ENCODE measurements at regions not wholly inside any gene's neighbourhood (a gene's known extent, or its start where the extent isn't known, plus 50 kb on each side); places are given as distances from the start of the nearest gene placed in this dataset.

DNA sequence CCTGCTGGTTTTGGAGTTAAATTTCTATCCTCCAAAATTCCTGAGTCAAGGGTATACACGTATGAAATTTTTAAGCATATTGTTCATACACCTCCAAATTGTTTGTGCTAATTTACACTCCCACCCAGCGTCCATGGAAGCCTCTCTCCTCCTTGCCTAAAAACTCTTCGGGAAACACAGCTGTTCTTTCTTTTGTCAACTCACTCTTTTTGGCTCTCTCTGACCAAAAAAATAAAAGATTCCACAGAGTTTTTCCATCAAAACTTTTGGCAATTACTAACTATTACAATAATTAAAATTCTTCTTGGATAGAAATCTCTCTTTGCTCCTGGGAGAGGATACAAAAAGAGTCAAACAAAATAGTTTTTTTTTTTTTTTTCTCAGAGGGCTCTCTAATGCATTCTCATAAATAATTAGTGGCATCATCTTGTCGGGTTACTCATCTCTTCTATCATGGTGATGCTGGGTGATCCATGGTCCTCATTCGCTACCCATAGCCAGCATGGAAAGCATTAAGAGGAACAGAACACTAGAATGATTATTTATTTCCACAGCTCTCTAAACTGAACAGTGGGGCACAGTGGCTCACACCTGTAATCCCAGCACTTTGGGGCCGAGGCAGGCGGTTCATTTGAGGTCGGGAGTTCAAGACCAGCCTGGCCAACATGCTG is 310.7 kb downstream of the SFMBT2 start:
- no peaks in the 10 kb centered on the region for H3K79me2 ChIP-seq (ENCODE audit: low read length)
- H3K27ac ChIP-seq (ENCODE audit: low read length) = no peak overlapping the region
- H3K4me2 ChIP-seq (ENCODE audit: low read length) = no peak overlapping the region
- ChIA-PET CTCF (no interaction called here), POLR2A (ENCODE audit: unreplicated experiment) (no interaction called here)
- no peaks in the 10 kb centered on the region for H3K9me3 ChIP-seq (ENCODE audit: low read length)
- H3K36me3 ChIP-seq (ENCODE audit: low read depth, low read length) = no peaks in the 10 kb centered on the region
- no TSS peak for BruUV-seq (replicated peaks)
- intact Hi-C loops (cut with micrococcal nuclease) = no loop called here
- DNase-seq = no peak
- no peak for ATAC-seq
- H3K27me3 ChIP-seq (ENCODE audit: low read length) = 0 out of 2 replicates have a peak, but pooled peaks cover 7% of the 10 kb centered on the region
- no peak overlapping the region for H2AFZ ChIP-seq (ENCODE audit: low read length)
- no peaks in the 10 kb centered on the region for H3K9me2 ChIP-seq (replicated peaks; ENCODE audit: low read length)
- H3F3A ChIP-seq (ENCODE audit: low read length, unreplicated experiment) = no peaks in the 10 kb centered on the region
- H3K4me1 ChIP-seq (ENCODE audit: insufficient read depth, low read length) = no peaks in the 10 kb centered on the region
- TF ChIP-seq EZH2 (IDR thresholded peaks at IDR 0.05; ENCODE audit: low read length, unreplicated experiment) (no peak), EZH2phosphoT487 (IDR thresholded peaks at IDR 0.05; ENCODE audit: borderline replicate concordance, low read length) (no peak)
- TF ChIP-seq, protein P1, sequence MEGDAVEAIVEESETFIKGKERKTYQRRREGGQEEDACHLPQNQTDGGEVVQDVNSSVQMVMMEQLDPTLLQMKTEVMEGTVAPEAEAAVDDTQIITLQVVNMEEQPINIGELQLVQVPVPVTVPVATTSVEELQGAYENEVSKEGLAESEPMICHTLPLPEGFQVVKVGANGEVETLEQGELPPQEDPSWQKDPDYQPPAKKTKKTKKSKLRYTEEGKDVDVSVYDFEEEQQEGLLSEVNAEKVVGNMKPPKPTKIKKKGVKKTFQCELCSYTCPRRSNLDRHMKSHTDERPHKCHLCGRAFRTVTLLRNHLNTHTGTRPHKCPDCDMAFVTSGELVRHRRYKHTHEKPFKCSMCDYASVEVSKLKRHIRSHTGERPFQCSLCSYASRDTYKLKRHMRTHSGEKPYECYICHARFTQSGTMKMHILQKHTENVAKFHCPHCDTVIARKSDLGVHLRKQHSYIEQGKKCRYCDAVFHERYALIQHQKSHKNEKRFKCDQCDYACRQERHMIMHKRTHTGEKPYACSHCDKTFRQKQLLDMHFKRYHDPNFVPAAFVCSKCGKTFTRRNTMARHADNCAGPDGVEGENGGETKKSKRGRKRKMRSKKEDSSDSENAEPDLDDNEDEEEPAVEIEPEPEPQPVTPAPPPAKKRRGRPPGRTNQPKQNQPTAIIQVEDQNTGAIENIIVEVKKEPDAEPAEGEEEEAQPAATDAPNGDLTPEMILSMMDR (conservative IDR thresholded peaks at IDR 0.05; ENCODE audit: low read depth, low read length) = no peak
- no peak overlapping the region for H3K9ac ChIP-seq (ENCODE audit: low read length)
- no peak overlapping the region for H3K4me3 ChIP-seq (ENCODE audit: low read length)
- no peaks in the 10 kb centered on the region for H4K20me1 ChIP-seq (ENCODE audit: low read length)

DNA sequence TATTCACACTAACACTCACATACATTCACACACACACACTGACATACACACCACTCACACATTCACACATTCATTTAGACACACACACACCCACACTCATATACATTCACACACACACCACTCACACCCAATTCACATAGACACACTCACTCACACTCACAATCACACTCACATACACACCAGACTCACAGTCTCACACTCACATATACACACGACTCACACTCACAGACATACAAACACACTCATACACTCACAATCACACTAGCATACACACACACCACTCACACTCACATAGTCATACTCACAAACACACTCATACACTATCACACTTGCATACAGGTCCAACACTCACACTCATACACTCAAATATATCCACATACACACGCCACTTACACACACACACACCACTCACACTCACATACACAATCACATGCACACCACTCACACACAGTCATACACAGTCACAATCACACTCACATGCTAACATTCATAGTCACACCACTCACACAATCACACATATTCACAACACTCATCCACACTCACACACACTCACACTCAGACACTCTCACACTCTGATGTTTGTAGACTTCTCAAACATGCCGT is 312.6 kb downstream of the SFMBT2 start:
- no peaks in the 10 kb centered on the region for H3F3A ChIP-seq (ENCODE audit: low read length, unreplicated experiment)
- intact Hi-C loops (cut with micrococcal nuclease) = no loop called here
- DNase-seq = no peak
- H3K9me2 ChIP-seq (replicated peaks; ENCODE audit: low read length) = no peaks in the 10 kb centered on the region
- H3K4me3 ChIP-seq (ENCODE audit: low read length) = no peak overlapping the region
- no peaks in the 10 kb centered on the region for H3K36me3 ChIP-seq (ENCODE audit: low read depth, low read length)
- H4K20me1 ChIP-seq (ENCODE audit: low read length) = no peaks in the 10 kb centered on the region
- H3K4me1 ChIP-seq (ENCODE audit: insufficient read depth, low read length) = no peaks in the 10 kb centered on the region
- TF ChIP-seq EZH2 (IDR thresholded peaks at IDR 0.05; ENCODE audit: low read length, unreplicated experiment) (no peak), EZH2phosphoT487 (IDR thresholded peaks at IDR 0.05; ENCODE audit: borderline replicate concordance, low read length) (no peak)
- TF ChIP-seq, protein P1 (conservative IDR thresholded peaks at IDR 0.05; ENCODE audit: low read depth, low read length) = no peak
- no peak overlapping the region for H3K27ac ChIP-seq (ENCODE audit: low read length)
- H3K79me2 ChIP-seq (ENCODE audit: low read length) = no peaks in the 10 kb centered on the region
- no peak overlapping the region for H3K4me2 ChIP-seq (ENCODE audit: low read length)
- ChIA-PET POLR2A (ENCODE audit: unreplicated experiment) (no interaction called here), CTCF (no interaction called here)
- 0 out of 2 replicates have a peak, but pooled peaks cover 7% of the 10 kb centered on the region for H3K27me3 ChIP-seq (ENCODE audit: low read length)
- H3K9ac ChIP-seq (ENCODE audit: low read length) = no peak overlapping the region
- H2AFZ ChIP-seq (ENCODE audit: low read length) = no peak overlapping the region
- no peak for ATAC-seq
- H3K9me3 ChIP-seq (ENCODE audit: low read length) = no peaks in the 10 kb centered on the region
- no TSS peak for BruUV-seq (replicated peaks)

DNA sequence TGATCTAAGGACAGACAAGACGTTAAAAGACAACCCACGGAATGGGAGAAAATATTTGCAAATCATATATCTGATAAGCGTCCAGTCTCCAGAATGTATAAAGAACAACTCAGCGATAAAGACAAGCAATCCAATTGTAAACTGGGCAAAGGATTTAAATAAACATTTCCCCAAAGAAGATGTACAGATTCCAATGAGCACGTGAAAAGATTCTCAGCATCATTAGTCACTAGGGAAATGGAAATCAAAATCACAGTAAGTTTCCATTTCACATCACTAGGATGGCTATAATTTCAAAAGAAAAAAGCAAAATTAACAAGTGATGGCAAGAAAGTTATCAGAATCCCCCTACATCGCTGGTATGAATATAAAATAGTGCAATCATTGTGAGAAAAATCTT is 316.1 kb downstream of the SFMBT2 start:
- Histone ChIP-seq H3K9me2 (replicated peaks; ENCODE audit: low read length) (no peaks in the 10 kb centered on the region), H3K27ac (ENCODE audit: low read length) (no peak overlapping the region), H3K36me3 (ENCODE audit: low read depth, low read length) (no peaks in the 10 kb centered on the region), H3K4me2 (ENCODE audit: low read length) (no peak overlapping the region), H3K79me2 (ENCODE audit: low read length) (no peaks in the 10 kb centered on the region), H3K9me3 (ENCODE audit: low read length) (no peaks in the 10 kb centered on the region), H3K27me3 (ENCODE audit: low read length) (0 out of 2 replicates have a peak, but pooled peaks cover 4% of the 10 kb centered on the region), H3K4me3 (ENCODE audit: low read length) (no peak overlapping the region), H2AFZ (ENCODE audit: low read length) (no peak overlapping the region), H3K9ac (ENCODE audit: low read length) (no peak overlapping the region), H3F3A (ENCODE audit: low read length, unreplicated experiment) (no peaks in the 10 kb centered on the region), H3K4me1 (ENCODE audit: insufficient read depth, low read length) (no peaks in the 10 kb centered on the region), H4K20me1 (ENCODE audit: low read length) (no peaks in the 10 kb centered on the region)
- ChIA-PET POLR2A (ENCODE audit: unreplicated experiment) (no interaction called here), CTCF (no interaction called here)
- DNase-seq = no peak
- no peak for ATAC-seq
- intact Hi-C loops (cut with micrococcal nuclease) = no loop called here
- TF ChIP-seq, protein P1 (conservative IDR thresholded peaks at IDR 0.05; ENCODE audit: low read depth, low read length) = no peak
- TF ChIP-seq EZH2phosphoT487 (IDR thresholded peaks at IDR 0.05; ENCODE audit: borderline replicate concordance, low read length) = no peak
- TF ChIP-seq EZH2 (IDR thresholded peaks at IDR 0.05; ENCODE audit: low read length, unreplicated experiment) = no peak
- BruUV-seq (replicated peaks) = no TSS peak
